ENCODE measurements at regions not wholly inside any gene's neighbourhood (a gene's known extent, or its start where the extent isn't known, plus 50 kb on each side); places are given as distances from the start of the nearest gene placed in this dataset.

- DNase-seq = no peak
Observed at GRCh38 chr16:5884996-5885395, 787.4 kb upstream of the EEF2KMT start.

DNA sequence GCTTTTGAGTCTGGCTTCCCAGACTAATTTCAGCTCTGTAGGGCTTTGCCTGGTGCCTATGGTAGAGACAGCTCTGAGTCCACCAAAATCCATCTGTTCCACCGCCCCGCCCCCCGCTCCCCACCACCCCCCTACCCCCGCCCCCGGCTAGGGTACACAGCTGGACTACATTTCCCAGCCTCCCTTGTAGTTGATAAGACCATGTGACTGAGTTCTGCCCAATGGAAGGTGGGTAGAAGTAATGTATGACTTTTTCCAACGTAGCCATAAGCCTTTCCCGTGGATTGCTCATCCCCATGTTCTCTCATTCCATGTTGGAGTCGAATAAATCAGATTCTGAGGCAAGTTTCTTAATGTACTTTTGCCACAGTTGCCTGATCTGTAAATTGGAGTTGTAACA, 786.7 kb upstream of the EEF2KMT start:
- DNase-seq = no peak

- DNase-seq = no peak
Observed at GRCh38 chr16:5882087-5882640, 784.6 kb upstream of the EEF2KMT start.

DNA sequence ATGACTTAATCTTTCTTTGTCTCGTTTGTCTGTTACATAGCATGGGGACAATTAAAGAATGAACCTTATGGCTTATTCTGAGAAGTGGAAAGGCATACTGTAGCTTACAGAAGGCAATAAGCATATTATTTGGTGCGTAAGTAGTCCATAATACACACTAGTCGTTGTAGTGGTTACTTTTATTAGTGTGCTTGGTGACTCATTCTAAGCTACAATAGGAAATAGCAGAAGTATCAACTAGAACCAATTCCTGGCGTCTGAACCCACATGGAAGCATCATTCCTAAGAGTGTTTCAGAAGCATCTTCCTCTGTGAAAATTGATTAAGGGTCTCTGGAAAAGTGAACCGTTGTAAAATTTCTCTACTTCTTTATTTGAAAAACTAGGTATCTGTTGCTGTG, 777.8 kb upstream of the EEF2KMT start:
- DNase-seq = no peak

GRCh38 chr16:5874899-5875298, 777.3 kb upstream of the EEF2KMT start:
- DNase-seq = no peak

- DNase-seq = no peak
Observed at GRCh38 chr16:5873221-5873620, 775.6 kb upstream of the EEF2KMT start.

GRCh38 chr16:5870886-5871691, 773.5 kb upstream of the EEF2KMT start:
- DNase-seq = no peak

- no peak for DNase-seq
Observed at GRCh38 chr16:5867250-5867649, 769.7 kb upstream of the EEF2KMT start.

DNA sequence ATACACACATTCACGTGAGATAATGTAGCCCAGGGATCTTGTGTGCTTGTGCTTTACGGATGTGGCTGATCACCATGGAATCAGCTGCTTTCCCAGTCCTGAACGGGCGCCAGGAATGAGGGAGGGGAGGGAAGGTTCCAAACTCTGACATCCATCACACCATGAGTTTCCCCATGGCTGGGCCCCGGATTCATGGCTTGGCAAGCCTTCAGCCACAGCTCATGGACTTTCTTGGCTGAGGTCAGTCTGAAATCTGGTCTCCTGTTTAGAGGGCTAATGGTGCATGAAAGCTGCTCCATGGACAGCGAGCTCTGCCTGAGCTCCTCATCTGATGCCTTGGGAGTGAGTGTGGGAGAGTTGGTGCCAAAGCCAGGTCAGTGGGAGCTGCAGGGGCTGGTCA, 767.6 kb upstream of the EEF2KMT start:
- DNase-seq = peak; percentile 31

- DNase-seq = no peak
Observed at GRCh38 chr16:5863071-5863606, 765.5 kb upstream of the EEF2KMT start.

DNA sequence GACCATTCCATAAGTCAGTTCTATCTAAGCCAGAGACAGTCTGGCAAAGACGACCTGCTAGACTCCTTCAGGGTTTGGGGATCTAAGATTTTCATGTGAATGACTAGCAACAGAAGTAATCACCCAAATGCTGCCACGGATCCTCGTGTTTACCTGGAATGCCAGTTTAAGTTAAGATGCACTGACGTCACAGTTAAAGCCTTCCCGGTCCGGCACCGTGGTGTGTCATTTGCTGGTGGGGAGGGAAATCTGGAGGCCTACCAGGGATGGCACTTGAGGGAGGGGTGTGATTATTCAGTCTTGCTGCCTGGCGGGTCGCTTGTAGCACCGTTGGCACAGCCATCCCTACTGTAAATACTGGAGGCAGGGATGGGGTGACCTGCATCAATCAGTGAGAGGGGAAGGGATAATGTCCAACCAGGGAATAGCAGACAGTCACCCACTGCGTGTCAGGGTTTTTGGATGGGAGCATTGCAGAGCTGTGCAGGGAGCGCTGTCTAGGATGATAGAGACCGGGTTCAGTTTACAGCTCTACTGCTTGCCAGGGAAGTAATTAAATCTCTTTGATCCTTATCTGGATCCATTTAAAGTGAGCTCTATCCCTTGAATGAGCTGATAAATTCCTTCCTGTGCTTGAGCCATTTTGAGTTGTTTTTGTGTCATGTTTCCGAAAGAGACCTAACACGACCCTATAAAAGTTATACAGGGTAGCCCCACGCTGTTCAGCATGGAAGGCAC, 764.7 kb upstream of the EEF2KMT start:
- no peak for DNase-seq

DNA sequence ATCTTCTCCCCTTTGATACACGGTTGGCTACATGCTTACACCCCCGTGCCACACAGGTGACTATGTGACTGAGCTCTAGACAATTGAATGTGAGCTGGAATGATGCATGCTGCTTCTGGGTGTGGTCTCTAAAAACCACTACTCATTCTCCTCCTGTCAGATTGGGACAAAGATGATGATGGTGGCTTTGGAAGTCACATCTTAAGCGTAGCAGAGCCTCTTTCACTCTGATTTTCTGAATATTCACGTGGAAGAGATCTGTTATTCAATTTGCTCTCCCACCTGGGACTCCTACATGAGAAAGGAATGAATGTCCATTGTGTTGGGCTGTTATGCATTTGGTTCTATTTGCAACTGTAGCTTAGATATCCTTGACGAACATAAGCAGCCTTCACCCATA, 763.6 kb upstream of the EEF2KMT start:
- no peak for DNase-seq

DNA sequence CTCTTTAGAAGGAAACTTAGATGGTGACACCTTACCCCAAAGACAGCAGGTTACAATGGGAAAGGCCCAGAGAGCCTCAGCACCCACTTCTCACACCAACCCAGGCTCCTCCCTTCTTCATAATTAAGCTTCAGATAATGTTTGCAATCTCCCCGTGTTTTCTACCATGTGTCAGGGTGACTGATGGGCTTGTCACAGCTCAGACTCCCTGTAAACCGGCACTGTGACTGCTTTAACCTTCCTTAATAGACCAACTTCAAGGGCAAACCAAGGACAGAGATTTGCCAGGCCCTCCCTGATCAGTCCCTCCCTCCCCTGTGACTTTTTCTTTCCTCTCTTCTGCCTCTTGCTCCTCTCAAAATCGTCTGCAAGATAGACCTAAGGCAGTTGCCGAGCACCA, 760.6 kb upstream of the EEF2KMT start:
- no peak for DNase-seq

DNA sequence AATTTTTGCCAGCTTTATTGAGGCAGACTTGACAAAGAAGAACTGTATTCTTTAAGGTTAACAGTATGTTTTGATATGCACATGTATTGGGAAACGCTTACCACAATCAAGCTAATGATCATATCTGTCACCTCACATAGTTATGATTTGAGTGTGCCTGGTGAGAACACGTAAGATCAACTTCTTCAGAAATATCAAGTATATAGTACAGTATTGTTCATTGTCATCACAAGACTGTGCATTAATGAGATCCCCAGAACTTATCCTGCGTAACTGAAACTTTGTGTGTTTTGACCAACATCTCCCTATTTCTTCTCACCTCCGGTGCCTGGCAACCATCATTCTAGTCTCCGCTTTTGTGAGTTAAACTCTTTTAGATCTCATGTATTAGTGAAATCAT, 756.4 kb upstream of the EEF2KMT start:
- no peak for DNase-seq

DNA sequence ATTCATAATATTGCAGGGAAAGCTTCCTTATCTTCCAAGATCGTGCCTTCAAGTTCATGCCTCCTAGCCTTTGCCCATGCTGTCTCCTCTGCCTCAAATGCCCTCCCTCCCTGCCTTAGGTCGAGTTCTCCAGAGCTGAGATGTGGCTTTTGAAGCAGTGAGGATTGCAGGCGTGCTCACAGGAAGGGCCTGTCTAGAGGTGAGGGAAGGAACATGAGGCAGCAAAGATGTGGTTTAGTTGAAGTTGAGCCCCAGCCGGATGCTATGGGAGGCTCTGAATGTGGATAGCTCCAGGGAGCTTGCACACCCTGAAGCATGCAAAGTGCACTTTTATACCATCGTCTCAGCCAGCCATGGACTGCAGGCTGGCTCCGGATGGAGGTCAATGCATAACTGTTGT, 754.6 kb upstream of the EEF2KMT start:
- DNase-seq = no peak

DNA sequence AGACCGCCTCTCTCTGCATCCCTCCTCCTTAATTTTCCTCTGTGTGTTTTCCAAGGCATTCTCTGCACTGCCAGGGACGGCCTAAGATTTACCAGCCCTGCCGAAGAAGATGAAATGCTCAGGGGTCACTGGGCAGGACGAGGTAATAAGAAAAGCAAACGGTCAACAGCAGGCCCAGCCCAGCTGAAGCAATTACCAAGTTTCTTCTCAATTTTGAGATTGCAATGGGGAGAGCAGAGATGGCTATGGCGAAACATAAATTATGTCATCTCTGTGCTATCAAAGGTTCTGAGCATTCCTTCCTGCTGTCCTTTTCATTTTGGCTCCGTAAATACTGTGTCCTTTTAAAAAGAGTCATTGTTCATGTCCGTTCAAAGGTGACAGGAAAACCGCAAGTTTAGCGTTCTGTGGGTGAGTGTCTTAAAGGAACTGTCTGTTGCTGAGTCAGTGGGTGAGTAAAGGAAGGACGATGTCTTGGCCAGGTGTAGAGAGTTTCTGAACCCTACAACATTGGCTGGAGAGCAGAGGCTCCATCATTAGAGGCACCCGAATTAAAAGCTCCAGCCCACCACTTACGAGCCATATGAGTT, 753.9 kb upstream of the EEF2KMT start:
- no peak for DNase-seq

GRCh38 chr16:5850632-5851392, 753.2 kb upstream of the EEF2KMT start:
- DNase-seq = no peak

- no peak for DNase-seq
Observed at GRCh38 chr16:5845046-5845445, 747.5 kb upstream of the EEF2KMT start.

- no peak for DNase-seq
Observed at GRCh38 chr16:5841974-5842373, 744.4 kb upstream of the EEF2KMT start.

GRCh38 chr16:5838725-5839124, 741.1 kb upstream of the EEF2KMT start:
- DNase-seq = no peak

DNA sequence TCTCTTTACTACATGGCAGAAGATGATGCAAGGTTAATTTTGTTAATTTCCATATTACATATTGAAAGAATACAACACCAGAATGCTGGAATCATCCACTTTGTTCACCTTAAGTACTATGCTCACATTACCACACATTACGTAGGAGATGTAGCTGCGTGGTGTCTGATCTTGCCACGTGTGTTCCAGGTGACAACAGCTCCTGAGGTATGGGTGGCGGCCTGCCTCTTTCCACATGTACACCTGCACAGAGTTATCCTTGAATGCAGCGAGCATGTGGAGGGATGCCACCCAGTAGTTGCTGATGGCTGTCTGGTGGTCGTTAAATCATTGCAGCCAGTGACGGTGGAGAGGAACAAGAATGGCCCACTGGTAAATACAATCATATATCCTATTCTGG, 740.5 kb upstream of the EEF2KMT start:
- no peak for DNase-seq

- no peak for DNase-seq
Observed at GRCh38 chr16:5837007-5837670, 739.5 kb upstream of the EEF2KMT start.
